ENCODE measurements at regions not wholly inside any gene's neighbourhood (a gene's known extent, or its start where the extent isn't known, plus 50 kb on each side); places are given as distances from the start of the nearest gene placed in this dataset.

DNA sequence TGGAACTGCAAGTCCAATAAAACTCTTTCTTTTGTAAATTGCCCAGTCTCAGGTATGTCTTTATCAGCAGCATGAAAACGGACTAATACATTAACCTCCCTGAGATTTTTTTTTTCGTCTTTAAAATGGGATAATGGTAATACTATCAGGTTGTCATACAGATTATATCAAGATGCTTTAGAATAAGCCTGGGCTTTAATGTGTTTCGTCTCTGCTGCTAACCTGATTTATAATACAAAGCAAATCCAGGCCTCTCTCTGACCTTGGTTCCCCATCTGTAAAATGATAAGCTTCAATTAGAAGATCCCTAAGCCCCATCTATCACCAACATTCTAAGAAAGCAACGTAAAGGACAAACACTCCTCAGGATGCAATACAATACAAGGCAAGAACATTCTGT lies 283.5 kb downstream of the LRATD1 start:
- no peak for DNase-seq

DNA sequence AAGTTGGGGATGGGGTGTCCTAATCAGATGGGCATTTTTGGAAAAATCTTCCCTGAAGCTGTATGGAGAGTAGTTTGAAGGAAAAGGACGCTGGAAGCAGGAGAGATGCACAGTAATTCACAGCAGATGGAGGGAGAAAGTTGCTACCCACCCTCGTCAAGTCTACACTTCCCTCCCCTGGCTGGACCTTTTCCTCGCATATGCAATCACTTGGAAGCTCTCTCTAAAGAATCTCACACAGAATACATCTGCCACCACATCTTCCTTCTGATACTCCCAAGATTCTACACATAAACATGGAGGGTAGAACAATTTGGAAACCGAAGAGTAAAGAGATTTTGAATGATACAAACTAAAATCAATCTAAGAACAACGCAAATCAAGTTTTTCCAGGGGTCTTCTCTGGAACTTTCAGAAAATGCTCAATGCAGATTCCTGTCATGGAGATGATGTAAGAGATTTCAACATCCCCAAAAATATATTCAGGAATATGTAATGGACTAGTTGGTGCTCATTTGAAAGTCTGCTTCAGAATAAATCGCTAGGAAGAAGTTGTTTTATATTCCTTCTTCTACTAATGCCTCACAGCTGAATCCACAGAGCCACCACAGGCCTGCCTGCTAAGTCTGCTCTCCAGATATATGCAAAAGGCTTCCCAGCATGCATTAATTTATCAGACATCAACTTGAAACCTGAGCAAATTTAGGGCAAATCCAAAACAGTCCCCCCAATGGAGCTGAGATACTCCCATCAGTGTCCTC lies 291.5 kb downstream of the LRATD1 start:
- DNase-seq = no peak

DNA sequence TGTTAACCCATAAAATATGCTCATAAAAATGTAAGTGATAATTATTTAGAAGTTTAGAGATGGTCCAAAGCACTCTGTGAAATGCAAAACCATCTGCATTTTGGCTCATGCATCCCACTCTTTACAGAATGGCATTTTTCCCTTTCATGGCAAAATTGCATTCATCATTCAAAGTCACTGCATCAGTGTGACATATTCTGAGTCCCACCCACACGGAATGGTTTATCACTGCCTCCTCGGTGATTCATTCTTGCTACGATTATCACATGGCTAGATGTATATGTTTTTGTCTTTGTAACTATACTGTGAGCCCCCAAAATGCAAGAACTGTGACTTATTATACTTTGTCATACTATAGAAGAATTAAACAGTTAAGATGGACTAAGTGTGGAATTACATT lies 293.0 kb downstream of the LRATD1 start:
- no peak for DNase-seq

DNA sequence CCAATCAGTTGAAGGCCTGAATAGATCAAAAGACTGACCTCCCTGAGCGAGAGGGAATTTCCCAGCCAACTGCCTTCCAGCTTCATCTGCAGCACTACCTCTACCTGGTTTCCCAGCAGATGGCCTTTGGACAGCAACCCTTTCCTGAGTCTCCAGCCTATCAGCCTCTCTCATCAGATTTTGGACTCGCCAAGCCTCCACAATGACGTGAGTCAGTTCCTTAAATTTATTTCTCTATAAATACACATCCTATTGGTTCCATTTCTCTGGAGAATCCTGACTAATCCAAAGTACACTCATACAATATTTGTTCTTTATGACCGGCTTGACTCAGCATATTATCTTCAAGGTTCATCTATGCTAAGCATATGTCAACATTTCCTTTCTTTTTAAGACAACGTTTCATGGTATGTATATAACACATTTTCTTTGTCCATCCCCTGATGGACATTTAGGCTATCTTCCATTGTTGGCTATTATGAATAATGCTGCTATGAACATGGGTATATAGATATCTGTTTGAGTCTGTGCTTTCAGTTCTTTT lies 294.6 kb downstream of the LRATD1 start:
- no peak for DNase-seq

DNA sequence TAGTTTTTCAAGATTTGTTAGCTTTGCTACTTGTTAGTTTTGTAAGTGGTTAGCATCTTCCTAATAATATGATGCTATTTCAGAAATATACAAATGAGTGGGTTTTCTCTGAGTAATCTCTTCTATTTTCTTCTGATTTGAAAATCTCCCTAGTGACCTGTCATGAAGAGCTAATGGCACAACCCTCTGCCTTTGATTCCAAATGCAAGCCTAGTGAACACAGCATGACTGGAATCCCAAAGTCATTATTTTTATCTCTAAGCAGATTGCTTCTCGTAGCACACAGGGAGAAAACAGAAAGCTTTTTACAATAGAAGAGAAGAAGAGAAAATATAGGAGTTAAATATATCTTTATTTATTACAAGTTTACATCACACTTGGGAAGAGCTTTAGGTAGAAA lies 295.5 kb downstream of the LRATD1 start:
- DNase-seq = no peak

DNA sequence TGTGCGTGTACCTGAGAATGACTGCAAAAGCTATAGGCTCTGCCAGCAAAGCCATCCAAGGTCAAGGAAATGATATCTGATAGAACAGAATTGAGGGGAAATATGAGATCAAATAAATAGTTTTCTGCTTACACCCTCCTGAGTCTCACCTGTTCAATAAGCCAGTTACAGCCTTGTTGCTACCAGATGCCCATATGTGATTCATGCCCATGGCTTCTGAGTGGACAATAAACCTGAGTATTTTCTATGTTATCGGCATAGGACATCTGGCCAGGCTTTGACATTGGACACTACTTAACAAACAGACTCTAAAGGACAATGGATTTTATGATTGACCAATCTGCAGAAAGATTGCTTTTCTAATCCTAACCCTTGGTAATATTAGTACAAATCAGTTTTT lies 297.9 kb downstream of the LRATD1 start:
- DNase-seq = no peak

DNA sequence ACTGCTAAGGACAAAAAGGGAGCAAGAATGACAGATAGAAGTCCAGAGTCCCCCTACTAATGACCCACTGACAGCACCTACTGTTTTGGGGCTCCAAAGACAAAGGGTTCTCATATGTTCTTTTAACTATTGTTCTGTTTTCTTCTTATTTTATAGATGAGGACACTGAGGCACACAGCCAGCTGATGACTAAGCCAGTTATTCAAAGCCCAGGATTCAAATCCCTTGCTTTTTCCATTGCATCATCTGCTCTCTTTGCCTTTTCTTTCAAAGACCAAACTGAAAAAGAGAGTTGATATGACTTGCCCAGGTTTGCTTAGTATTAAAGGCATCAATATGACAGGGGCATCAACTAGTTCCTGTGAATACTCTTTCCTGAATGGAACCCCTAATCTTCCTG lies 299.8 kb downstream of the LRATD1 start:
- DNase-seq = no peak

DNA sequence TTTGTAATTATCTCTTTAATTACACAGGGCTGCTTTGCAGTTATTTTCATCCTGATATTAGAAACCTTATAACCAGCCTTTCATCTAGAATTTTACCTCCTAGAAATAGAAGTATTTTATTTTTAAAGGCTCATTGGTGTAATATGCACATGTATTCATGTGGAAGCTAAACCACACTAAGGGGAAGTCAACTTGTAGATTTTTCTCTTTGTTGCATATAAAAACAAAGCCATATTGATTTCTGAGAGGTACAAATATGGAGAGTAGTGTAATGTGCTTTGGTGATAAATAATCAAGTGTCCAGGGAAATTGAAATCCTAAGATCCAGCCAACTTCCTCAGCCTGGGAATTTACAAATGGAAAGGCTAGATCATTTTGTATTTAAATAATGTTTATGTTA lies 301.2 kb downstream of the LRATD1 start:
- DNase-seq = no peak

DNA sequence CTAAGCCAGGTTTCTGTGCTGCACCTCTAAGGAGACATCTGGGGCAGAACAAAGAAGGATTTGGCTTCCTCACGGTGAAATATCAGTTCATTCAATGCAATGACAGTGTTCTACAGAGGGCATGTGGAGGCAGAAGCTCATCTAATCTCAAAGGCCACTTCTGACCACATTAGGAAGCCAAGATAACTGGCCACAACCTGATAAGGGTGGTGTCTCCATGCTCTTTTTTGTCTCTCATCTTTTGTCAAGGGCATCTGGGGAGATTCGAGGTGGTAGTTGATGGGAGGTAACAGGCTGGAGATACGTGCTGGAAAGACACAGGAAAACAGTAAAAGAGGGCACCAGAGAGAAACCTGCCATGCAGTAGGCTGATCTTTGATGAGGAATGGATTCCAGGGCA lies 303.9 kb downstream of the LRATD1 start:
- DNase-seq = no peak

DNA sequence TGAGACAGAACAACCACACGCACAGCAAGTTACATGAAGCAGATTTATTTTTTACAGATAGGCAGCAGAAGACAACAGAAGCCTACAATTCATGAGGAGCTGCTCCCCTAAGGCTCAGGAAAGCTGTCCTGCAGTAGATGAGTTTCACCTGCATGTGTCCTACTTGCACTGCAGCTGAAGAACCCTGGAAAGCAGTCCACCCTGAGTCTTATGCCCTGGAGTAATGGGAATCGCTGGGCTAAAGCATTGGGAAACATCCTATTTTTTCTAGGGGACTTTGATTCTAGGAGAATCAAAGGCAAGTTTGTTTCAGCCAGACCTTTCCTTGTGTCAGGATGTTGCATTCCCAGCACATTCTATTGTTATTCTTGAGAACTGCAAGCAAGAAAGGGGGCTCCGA lies 304.8 kb downstream of the LRATD1 start:
- no peak for DNase-seq

DNA sequence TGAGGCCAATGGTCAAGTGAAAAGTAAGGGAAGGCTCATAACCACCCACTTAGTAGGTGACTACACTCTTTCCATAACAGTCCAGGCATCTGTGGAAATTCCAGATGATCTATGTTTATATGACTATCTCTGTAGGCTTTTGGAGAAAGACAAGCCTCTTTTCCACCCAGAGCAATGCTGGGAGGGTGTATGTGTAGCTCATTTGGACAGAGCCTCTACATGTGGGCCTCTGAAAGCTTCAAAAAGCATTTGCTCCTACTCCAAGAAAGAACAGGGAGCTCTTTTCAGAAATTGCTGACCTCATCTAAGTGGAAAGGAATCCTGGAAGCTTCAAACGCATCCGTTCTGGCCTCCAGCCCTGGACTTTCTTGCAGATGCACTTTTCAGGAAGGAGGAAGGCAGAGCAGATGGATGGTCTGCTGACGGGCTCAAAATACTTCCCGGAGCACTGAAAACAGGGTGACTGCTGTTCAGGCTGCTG lies 308.7 kb downstream of the LRATD1 start:
- DNase-seq = no peak

DNA sequence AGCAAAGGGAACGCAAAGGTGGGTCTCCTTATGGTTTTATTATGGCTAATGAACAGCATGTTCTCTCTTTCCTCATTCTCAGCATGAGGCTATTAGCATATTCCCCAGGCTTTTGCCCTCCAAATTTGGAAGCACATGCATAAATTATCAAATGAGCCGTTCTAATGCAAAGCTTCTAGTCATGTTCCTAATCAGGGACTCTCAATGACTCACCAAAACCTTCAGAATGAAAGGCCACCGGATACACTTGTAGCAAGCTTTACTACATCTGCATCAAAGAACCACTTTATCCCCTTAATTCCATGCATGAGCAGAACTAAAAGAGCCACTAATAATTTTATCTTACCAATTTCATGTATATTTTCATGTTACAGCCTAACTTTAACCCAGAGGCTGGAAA lies 310.5 kb downstream of the LRATD1 start:
- DNase-seq = no peak

DNA sequence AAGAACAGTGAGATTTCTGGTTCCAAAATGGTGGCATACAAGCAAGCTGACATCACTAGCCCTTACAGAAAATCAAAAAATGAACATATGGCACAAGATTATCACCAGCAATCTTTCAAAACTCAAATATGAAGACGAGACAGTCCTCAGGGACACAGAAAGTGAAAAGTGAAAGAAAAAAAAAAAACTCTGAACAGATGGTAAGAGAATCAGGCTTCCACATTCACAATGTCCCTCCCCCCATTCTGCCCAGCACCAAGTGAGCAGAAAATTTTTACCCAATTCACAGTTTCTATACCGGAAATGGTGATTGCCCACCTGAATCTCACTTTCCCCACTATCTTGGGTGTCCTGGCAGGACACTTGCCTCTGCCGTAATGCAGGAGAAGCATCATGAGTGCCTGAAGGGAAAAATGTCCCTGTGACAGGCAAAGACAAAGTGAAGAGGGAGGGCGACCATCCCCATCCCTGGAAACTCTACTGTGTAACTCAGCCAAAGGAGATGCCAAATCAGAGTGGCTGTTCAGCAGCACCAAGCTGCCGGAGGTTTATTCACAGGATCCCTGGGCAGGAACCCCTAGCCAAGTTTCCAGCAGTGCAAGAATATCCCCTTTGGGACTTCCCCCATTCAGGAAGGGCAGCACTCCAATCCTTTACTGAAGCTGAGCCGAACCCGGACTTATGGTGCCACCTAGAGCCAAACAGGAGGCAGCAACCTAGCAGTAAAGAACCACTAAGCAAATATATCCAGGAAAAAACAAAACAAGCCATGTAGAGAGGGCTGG lies 312.2 kb downstream of the LRATD1 start:
- no peak for DNase-seq

DNA sequence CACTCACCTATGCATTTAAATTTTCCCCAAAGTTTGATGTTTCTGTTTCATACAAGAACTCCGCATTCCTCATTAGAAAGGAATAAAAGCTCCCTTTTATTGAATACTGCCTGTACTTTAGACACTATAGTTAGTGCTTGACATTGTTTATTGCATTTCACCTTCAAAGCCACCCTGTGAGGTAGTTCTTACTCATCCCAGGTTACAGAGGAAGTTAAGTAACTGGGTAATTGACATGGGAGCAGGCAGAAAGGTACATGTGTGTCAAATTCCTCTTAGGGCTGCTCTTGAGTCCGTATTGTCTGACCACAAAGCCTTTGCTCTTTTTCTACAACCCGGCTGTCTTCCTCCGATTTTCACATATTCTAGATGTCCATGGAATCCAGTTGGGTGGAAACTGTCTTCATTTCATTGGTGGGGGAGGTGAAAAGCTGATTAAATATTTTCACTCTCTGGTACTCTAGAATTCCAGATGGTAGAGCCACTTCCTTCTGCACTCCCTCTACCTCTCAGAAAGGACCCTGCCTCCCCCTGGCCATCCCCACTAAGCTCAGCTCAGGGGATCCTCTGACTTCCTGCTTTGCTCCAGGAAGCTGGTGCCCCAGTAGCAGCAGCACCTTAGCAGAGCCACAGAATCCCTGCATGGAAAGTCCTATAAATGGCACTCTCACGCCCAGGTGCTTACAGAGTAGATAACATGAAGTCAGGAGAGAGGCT lies 319.2 kb downstream of the LRATD1 start:
- DNase-seq = no peak

DNA sequence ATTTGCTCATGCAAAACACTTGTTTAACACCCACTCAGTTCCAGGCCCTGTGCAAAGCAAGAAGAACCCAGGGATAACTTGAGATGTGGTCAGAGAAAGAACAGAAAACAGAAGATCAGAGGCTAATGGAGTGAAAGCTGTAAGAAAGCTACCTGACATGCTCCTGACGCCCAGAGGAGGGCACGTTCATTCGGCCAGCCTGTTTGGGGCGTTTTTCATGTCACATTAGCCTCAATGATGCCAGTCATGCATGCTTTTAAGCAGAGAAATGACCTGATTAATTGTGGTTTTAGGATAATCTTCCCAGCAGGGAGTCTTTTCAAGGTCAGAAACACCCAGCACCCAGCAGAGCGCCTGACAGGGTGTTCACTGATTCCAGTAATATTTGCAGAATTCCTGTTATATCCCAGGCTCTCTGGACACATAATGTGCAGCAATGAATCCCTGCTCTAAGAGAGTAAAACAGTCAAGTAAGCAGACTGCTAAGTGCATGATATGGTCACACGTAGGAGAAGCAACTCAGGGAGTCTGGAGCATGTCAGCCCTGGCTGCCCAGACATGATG lies 320.0 kb downstream of the LRATD1 start:
- DNase-seq = no peak

DNA sequence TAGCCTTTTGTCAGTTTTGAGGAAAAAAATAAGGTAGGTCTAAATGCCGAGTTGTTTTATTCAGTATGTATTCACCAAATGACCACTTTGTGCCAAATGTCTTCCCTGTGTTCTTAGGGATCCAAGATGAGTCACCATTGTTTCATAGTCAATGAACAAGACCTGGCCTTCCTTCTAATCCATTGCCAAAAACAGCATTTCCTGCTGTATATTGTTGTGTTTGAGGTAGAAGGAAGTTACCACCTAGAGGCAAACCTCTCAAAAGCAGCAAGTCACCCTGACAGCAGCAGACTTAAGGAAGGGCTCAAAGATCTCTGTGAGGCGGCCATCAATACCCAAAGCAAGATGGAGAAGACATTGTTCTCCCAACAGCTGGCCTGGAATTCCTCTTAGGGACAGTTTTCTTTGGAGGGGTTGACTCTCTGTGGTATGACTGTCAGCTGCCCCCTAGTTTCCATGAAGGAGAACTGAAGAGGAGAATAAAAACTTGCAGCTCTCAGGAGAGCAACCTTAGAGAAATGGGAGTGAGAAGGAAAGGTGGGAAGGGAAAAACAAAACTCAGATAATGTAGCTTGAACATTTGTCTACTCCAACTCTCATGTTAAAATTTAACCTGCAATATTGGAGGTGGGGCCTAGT lies 328.3 kb downstream of the LRATD1 start:
- DNase-seq = no peak

DNA sequence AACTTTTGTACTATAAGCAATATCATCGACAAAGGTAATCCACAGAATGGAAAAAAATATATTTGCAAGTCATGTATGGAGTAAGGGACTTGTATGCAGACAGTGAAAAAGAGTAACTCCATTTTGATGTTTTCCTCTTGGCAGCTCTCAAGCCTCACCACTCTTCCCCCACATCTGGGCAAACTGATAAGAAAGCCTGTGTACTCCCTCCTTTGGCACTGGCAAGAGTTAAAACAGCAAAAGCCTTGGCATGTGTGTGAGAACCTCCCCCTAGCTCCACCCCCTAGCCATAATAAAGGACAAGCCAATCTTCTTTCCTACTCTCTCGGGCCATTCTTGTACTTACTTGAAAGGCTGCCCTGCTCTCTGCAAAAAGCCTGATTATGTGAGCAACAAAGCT lies 335.2 kb downstream of the LRATD1 start:
- no peak for DNase-seq

DNA sequence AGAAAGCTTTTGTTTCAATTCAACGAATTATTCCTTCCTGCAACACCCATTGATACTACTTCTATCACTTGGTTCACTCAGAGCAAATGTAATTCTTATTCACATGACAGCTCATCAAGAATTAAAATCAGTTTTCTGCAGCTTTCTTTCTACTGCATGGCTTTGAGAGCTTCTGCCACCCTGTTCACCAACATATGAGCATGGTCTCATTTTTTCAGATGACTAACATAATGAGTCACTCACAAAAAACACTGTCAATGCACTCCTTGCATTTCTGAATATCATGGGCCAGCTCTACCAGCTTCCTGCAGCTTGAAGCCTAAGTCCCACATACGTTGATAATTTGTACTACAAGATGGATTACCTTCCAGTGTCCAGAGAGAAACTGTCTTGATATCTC lies 342.9 kb downstream of the LRATD1 start:
- DNase-seq = no peak

DNA sequence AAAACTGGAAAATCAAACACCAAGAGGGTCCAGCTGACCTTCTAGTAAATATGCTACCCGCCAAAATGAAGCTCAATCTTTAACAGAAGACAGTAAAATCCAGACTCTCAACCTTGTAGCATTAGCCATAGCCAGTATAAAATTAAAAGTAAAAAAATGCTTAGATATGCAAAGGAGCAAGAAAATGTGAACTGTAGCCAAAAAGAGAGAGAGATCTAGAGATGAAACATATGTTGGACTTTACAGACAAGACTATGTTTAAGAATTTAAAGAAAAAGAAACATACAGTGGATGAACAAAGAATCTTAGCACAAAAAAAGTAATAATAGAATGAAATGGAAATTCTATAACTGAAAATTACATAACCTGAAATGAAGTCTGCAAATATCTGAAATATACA lies 344.5 kb downstream of the LRATD1 start:
- DNase-seq = no peak

DNA sequence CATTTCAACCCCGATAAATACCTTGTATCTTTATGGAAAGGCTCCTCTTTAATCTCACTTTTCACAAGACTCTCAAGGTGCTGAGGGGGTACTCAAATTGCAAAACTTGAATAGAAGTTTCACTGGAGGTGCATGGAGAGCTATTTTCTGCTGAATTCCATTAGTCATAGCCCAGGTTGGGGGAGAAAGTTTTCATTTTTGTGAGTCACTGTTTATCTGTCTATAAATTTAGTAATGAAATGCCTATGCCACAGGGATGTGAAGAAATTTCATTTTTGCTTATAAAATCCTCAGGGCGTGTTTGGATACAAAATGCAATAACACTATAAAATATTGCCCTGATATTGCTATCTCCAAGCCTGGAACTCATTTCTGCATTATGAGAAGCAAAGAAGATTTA lies 346.3 kb downstream of the LRATD1 start:
- no peak for DNase-seq

DNA sequence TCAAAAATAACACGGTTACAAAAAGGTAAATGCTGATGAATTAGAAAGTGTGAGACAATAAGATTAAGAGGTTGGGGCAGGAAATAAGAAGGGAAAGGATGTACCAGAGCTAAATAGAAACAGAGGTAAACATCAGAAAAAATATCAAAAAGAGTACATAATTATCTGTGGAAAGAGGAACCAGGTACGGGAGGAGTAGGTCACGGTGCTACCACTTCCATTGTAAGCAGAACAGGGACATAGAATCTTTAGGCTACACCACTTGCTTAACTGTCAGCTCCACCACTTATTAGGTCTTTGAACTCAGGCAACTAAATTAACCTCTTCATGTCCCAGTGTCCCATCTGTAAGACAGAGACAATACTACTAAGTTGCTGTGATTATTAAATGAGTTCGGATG lies 350.3 kb downstream of the LRATD1 start:
- DNase-seq = no peak

DNA sequence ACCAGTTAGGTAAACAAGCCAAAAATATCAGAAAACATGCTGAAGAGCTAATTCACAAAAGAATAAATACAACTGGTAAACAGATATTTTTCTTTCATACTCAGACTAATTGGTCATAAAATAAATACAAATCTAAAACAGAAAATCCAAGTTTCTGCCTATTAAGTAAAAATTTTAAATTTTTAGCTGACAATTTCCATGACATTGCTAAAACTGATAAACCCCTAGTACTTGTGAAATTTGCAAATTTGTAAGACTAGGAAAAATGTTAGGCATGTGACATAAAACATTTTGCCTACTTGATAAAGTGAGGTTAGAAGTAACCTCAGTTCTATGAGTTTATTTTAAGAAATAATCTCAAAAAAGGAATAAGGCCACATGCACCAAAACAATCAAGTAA lies 356.1 kb downstream of the LRATD1 start:
- DNase-seq = no peak

DNA sequence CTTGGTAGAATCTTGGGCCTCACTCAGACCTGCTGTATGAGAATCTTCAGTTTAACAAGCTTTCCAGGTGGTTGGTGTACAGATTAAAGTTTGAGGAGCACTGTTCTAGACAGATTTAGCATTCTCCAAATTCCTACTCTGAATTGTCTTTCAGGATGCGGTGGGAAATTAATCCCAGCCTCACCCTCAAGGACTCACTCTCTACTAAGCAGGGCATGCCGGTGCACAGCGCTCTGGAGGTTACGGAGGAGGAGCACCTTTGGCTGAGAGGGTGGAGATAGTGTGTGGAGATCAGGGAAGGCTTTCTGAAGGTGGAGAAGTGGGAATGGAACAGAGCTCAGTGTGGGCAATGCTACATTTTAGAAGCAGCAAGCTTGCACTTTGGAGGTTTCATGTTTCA lies 359.2 kb downstream of the LRATD1 start:
- no peak for DNase-seq

Measured in CD4-positive, alpha-beta T cell treated with Interleukin-10 for 1 hour (primary cell).